Gastroesophageal sphincter (tissue), 3 donors: ENCODE measurements at regions not wholly inside any gene's neighbourhood (a gene's known extent, or its start where the extent isn't known, plus 50 kb on each side); places are given as distances from the start of the nearest gene placed in this dataset.
"Not testable (repeated sequence)": the region's sequence is repeated elsewhere in the genome, so short reads cannot be mapped to it uniquely, and the experiment has no call there.

Source experiments
- POLR2A ChIP-seq, 2 donors: fragments of 450-650 bp; IDR thresholded peaks; one replicate each; pipeline ENCODE4 v1.6.1; 2017; ENCODE audit warnings: antibody characterized with exemption in 2 of 2, mild to moderate bottlenecking in 2 of 2, moderate library complexity in 1 of 2
- TF ChIP-seq, protein P1 (sequence below), 4 experiments: fragments of 200-600 bp in 2 of 4; fragments of 450-650 bp in 2 of 4; sonication (generic) in 1 of 4; IDR thresholded peaks; one replicate each; pipeline ENCODE4 v1.5.1; 2017 to 2019; ENCODE audit warnings: antibody characterized with exemption in 4 of 4, mild to moderate bottlenecking in 2 of 4, moderate library complexity in 2 of 4

DNA sequence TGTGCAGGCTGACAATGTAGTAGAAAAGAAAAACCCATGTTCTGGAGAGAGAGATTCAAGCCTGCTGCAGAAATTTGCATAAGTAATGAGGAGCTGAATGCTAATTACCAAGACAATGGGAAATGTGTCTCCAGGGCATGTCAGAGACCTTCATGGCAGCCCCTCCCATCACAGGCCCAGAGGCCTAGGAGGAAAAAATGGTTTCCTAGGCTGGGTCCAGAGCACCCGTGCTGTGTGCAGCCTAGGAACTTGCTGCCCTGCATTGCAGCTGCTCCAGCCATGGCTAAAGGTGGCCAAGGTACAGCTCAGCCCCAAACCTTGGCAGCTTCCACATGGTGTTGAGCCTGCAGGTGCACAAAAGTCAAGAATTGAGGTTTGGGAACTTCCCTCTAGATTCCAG lies 402.3 kb downstream of the PRR32 start:
- TF ChIP-seq, protein P1, sequence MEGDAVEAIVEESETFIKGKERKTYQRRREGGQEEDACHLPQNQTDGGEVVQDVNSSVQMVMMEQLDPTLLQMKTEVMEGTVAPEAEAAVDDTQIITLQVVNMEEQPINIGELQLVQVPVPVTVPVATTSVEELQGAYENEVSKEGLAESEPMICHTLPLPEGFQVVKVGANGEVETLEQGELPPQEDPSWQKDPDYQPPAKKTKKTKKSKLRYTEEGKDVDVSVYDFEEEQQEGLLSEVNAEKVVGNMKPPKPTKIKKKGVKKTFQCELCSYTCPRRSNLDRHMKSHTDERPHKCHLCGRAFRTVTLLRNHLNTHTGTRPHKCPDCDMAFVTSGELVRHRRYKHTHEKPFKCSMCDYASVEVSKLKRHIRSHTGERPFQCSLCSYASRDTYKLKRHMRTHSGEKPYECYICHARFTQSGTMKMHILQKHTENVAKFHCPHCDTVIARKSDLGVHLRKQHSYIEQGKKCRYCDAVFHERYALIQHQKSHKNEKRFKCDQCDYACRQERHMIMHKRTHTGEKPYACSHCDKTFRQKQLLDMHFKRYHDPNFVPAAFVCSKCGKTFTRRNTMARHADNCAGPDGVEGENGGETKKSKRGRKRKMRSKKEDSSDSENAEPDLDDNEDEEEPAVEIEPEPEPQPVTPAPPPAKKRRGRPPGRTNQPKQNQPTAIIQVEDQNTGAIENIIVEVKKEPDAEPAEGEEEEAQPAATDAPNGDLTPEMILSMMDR (IDR thresholded peaks at IDR 0.05) = not testable (repeated sequence)
- TF ChIP-seq POLR2A (IDR thresholded peaks at IDR 0.05) = not testable (repeated sequence)
